MCF 10A (cell line): ENCODE measurements at regions not wholly inside any gene's neighbourhood (a gene's known extent, or its start where the extent isn't known, plus 50 kb on each side); places are given as distances from the start of the nearest gene placed in this dataset.

Experiments
- BruUV-seq: library from RNA; stranded (reverse); fragments of 400-500 nt; replicated peaks from 2 replicates; lab custom pipeline; 2021; lab: Mats Ljungman, UMichigan
- CTCF ChIA-PET: fragments of 300-600 bp; sonication (Branson Sonifier 250); formaldehyde crosslinking; extraction: SDS; loops from one replicate; lab custom pipeline; 2021; ENCODE audit warnings: antibody characterized with exemption, inconsistent platforms; lab: Yijun Ruan, JAX
- POLR2A ChIA-PET: fragments of 300-600, 350-650 bp; sonication (Branson Sonifier 250); formaldehyde crosslinking; extraction: SDS; loops from one replicate; lab custom pipeline; 2020; ENCODE audit warnings: antibody characterized with exemption, inconsistent platforms; lab: Yijun Ruan, JAX
- DNase-seq: peaks from one replicate; pipeline ENCODE4 v3.0.0-alpha.2; 2018; ENCODE audit not compliant: unreplicated experiment
- H3K27ac Mint-ChIP-seq: one replicate; pipeline ENCODE4 v1.8.0; 2022; ENCODE audit warnings: mild to moderate bottlenecking, low read depth, mixed read lengths; ENCODE audit not compliant: unreplicated experiment
- H3K27me3 Mint-ChIP-seq: one replicate; pipeline ENCODE4 v1.8.0; 2022; ENCODE audit warnings: mixed read lengths; ENCODE audit not compliant: insufficient read depth, unreplicated experiment
- H3K36me3 Mint-ChIP-seq: one replicate; pipeline ENCODE4 v1.8.0; 2022; ENCODE audit warnings: mild to moderate bottlenecking, moderate library complexity, mixed read lengths; ENCODE audit not compliant: insufficient read depth, unreplicated experiment
- H3K4me1 Mint-ChIP-seq: one replicate; pipeline ENCODE4 v1.8.0; 2022; ENCODE audit warnings: mixed read lengths; ENCODE audit not compliant: insufficient read depth, unreplicated experiment
- H3K4me3 Mint-ChIP-seq: one replicate; pipeline ENCODE4 v1.8.0; 2022; ENCODE audit warnings: mild to moderate bottlenecking, moderate library complexity, mixed read lengths; ENCODE audit not compliant: unreplicated experiment
- H3K9me3 Mint-ChIP-seq: one replicate; pipeline ENCODE4 v1.8.0; 2022; ENCODE audit warnings: mixed read lengths; ENCODE audit not compliant: unreplicated experiment
- intact Hi-C: fragments of 100-400 bp; cut with micrococcal nuclease; formaldehyde crosslinking; loops from 2 replicates; pipeline ENCODE4 v1.14.1; 2022
- TF ChIP-seq, protein P1 (sequence below): fragments of 200-600 bp; IDR thresholded peaks from one replicate; pipeline ENCODE4 v1.8.0; 2022; ENCODE audit warnings: antibody characterized with exemption, mild to moderate bottlenecking; ENCODE audit not compliant: unreplicated experiment

DNA sequence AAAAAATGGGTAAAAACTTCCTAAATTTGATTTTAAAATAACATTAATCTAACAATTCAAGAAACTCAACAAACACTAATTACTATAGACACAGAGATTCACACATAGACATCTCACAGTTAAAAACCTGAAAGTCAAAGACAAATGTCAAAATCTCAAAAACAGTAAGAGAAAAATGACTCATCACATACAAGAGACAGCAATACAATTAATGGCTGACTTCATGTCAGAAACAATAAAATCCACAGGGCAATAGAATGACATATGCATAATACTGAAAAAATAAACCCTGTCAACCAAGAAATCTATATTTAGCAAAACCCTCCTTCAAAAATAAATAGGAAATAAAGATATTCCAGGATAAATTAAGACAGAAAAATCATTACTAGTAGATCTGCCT, 200.4 kb downstream of the CEMIP2 start:
- no peak for DNase-seq
- TF ChIP-seq, protein P1, sequence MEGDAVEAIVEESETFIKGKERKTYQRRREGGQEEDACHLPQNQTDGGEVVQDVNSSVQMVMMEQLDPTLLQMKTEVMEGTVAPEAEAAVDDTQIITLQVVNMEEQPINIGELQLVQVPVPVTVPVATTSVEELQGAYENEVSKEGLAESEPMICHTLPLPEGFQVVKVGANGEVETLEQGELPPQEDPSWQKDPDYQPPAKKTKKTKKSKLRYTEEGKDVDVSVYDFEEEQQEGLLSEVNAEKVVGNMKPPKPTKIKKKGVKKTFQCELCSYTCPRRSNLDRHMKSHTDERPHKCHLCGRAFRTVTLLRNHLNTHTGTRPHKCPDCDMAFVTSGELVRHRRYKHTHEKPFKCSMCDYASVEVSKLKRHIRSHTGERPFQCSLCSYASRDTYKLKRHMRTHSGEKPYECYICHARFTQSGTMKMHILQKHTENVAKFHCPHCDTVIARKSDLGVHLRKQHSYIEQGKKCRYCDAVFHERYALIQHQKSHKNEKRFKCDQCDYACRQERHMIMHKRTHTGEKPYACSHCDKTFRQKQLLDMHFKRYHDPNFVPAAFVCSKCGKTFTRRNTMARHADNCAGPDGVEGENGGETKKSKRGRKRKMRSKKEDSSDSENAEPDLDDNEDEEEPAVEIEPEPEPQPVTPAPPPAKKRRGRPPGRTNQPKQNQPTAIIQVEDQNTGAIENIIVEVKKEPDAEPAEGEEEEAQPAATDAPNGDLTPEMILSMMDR: no peak
- Mint-ChIP-seq H3K36me3 (no peaks in the 10 kb centered on the region), H3K9me3 (no peaks in the 10 kb centered on the region), H3K27me3 (no peaks in the 10 kb centered on the region), H3K4me1 (peaks cover 6% of the 10 kb centered on the region), H3K27ac (no peak overlapping the region), H3K4me3 (no peak overlapping the region)
- POLR2A ChIA-PET: interaction anchor here (0.7 kb wide), 1 partner anchor 136 kb away, joined by 3 read pairs; no protein-coding TSS in a partner anchor
- BruUV-seq: no TSS peak
- CTCF ChIA-PET: interaction anchor here (0.7 kb wide), 1 partner anchor 23 kb away, joined by 3 read pairs; no protein-coding TSS in a partner anchor
- intact Hi-C loops: no loop called here

DNA sequence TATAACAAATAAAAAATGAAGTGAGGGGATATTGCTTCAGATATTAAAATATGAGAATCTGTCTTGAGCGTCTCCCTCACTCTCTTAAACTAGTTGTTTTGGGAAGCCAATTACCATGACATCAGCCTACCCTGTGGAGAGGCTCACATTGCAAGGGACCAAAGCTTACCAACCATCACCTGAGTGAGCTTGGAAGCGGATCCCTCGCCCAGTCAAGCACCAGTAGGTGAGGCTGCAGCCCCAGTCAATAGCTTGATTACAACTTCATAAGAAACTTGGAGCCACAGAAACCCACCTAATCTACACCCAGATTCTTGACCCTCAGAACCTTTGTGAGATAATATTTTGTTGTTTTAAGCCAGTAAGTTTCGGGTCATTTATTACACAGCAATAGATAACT, 206.2 kb downstream of the CEMIP2 start:
- DNase-seq: no peak
- no peaks in the 10 kb centered on the region for H3K27me3 Mint-ChIP-seq
- BruUV-seq: no TSS peak
- H3K9me3 Mint-ChIP-seq: no peaks in the 10 kb centered on the region
- no peaks in the 10 kb centered on the region for H3K36me3 Mint-ChIP-seq
- POLR2A ChIA-PET: no interaction called here
- intact Hi-C loops: no loop called here
- H3K27ac Mint-ChIP-seq: no peak overlapping the region
- H3K4me3 Mint-ChIP-seq: no peak overlapping the region
- CTCF ChIA-PET: interaction anchor here (0.6 to 1.0 kb wide), 2 partner anchors 23 to 191 kb away, joined by 3 to 4 read pairs; no protein-coding TSS in a partner anchor
- peaks cover 6% of the 10 kb centered on the region for H3K4me1 Mint-ChIP-seq
- TF ChIP-seq, protein P1: no peak

DNA sequence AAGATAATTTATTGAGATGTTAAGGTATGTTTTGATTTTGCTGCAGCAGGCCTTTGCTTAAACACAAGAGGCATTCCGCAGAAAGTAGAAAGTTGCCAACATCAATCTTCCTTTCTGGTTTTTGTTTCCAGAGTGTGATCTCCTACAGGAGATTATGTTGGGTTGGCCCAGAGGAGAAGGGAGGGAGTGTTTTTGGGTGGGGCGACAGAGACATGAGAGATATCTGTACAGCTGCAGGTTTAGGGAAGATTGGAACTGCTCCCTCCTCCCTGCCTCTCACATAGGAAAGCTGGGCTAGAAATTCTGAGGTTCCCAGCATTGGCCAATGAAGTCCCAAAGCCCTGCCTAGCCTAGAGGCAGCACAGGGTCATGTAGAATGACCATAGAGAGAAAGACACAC, 211.0 kb downstream of the CEMIP2 start:
- DNase-seq: no peak
- no peaks in the 10 kb centered on the region for H3K9me3 Mint-ChIP-seq
- no peaks in the 10 kb centered on the region for H3K36me3 Mint-ChIP-seq
- no peaks in the 10 kb centered on the region for H3K4me1 Mint-ChIP-seq
- peaks cover 6% of the 10 kb centered on the region for H3K27me3 Mint-ChIP-seq
- BruUV-seq: no TSS peak
- ChIA-PET POLR2A (no interaction called here), CTCF (no interaction called here)
- H3K4me3 Mint-ChIP-seq: no peak overlapping the region
- no peak overlapping the region for H3K27ac Mint-ChIP-seq
- TF ChIP-seq, protein P1: no peak
- intact Hi-C loops: no loop called here

DNA sequence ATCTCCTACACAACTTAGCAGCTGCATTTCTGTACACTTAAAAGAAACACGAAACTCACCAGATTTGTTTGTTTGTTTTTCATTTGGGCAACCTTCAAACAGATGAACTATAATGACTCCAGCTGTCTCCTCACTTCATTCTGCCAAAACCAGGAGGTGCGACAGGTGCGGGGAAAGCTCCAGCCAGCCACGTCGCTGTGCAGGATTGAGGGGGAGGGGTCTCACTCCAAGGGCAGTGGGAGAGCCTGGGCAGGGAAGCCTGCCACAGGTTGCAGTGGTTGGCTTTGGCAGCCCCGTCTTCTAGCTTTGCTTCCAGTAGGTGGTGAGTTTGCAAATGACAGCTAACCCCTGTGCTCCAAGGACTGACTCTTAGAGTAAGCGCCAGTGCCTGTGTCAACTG, 215.8 kb downstream of the CEMIP2 start:
- H3K36me3 Mint-ChIP-seq: no peaks in the 10 kb centered on the region
- ChIA-PET CTCF (interaction anchor here (0.6 to 1.2 kb wide), 2 partner anchors 19 to 263 kb away, joined by 3 to 4 read pairs; no protein-coding TSS in a partner anchor), POLR2A (no interaction called here)
- H3K4me3 Mint-ChIP-seq: no peak overlapping the region
- BruUV-seq: no TSS peak
- no peaks in the 10 kb centered on the region for H3K9me3 Mint-ChIP-seq
- no peak for DNase-seq
- H3K27me3 Mint-ChIP-seq: peaks cover 12% of the 10 kb centered on the region
- no peak overlapping the region for H3K27ac Mint-ChIP-seq
- H3K4me1 Mint-ChIP-seq: no peaks in the 10 kb centered on the region
- intact Hi-C loops: no loop called here
- TF ChIP-seq, protein P1: no peak
